Endothelial cell of umbilical vein (primary cell): ENCODE measurements at regions not wholly inside any gene's neighbourhood (a gene's known extent, or its start where the extent isn't known, plus 50 kb on each side); places are given as distances from the start of the nearest gene placed in this dataset.

ENCODE experiments used
- BruUV-seq: library from RNA; stranded (reverse); fragments of 400-500 nt; replicated peaks from 2 replicates; lab custom pipeline; 2021; lab: Mats Ljungman, UMichigan
- CTCF ChIA-PET: fragments of 300-600, 350-600 bp; sonication (Branson Sonifier 250); formaldehyde crosslinking; loops from one replicate; lab custom pipeline; 2021; ENCODE audit warnings: antibody characterized with exemption, inconsistent platforms; lab: Charles Lee
- POLR2A ChIA-PET: fragments of 300-600, 350-600 bp; sonication (Branson Sonifier 250); formaldehyde crosslinking; loops from one replicate; lab custom pipeline; 2021; ENCODE audit warnings: antibody characterized with exemption, inconsistent platforms; lab: Charles Lee
- DNase-seq: peaks from one replicate; pipeline ENCODE4 v3.0.0-alpha.2; 2011; ENCODE audit warnings: low read depth, low spot score
- FAIRE-seq: peaks from 2 replicates; lab custom pipeline; 2011; peaks lifted over from hg19 to GRCh38; lab: Jason Lieb, UNC
- H2AFZ ChIP-seq: 2 replicates; pipeline ENCODE4 v1.6.0; 2012; ENCODE audit warnings: low read depth, low read length, control low read depth, inconsistent platforms
- H3K27ac ChIP-seq: 2 replicates; pipeline ENCODE4 v1.5.1; 2011; ENCODE audit warnings: low read depth, mild to moderate bottlenecking, control low read depth, low read length, moderate library complexity; ENCODE audit not compliant: insufficient read depth
- H3K27me3 ChIP-seq, 2 experiments: 2 replicates each; pipeline versions ENCODE4 v1.6.0 to v1.6.1; 2011; ENCODE audit warnings: low read length in 2 of 2, mixed read lengths in 1 of 2; ENCODE audit not compliant: control insufficient read depth in 2 of 2, insufficient read depth in 2 of 2
- H3K36me3 ChIP-seq, 2 experiments: 2 replicates in 1 of 2; 3 replicates in 1 of 2; pipeline ENCODE4 v1.5.1; 2011; ENCODE audit warnings: low read length in 2 of 2, mild to moderate bottlenecking in 1 of 2, moderate library complexity in 1 of 2; ENCODE audit not compliant: control insufficient read depth in 2 of 2, insufficient read depth in 2 of 2; ENCODE audit errors: extremely low read depth in 1 of 2
- H3K4me1 ChIP-seq: 3 replicates; pipeline ENCODE4 v1.5.1; 2011; ENCODE audit warnings: mild to moderate bottlenecking, low read length; ENCODE audit not compliant: control insufficient read depth, insufficient read depth; ENCODE audit errors: extremely low read depth
- H3K4me2 ChIP-seq: 2 replicates; pipeline ENCODE4 v1.6.1; 2011; ENCODE audit warnings: low read length, control low read depth, mixed read lengths; ENCODE audit not compliant: insufficient read depth
- H3K4me3 ChIP-seq, 3 experiments: fragments of 200-600 bp in 1 of 3; sonication (generic), shearing (Covaris generic) in 1 of 3; replicated peaks in 1 of 3; 2 replicates each; pipeline ENCODE4 v1.5.1; 2011 to 2016; ENCODE audit warnings: control low read depth in 3 of 3, low read length in 3 of 3, mild to moderate bottlenecking in 2 of 3, inconsistent platforms in 1 of 3, low read depth in 1 of 3, moderate library complexity in 1 of 3; ENCODE audit not compliant: insufficient read depth in 1 of 3
- H3K79me2 ChIP-seq: 2 replicates; pipeline ENCODE4 v1.6.0; 2012; ENCODE audit warnings: low read length, inconsistent platforms; ENCODE audit not compliant: control insufficient read depth, insufficient read depth
- H3K9ac ChIP-seq: replicated peaks from 2 replicates; pipeline ENCODE3; 2011; ENCODE audit warnings: low read length, control low read depth; ENCODE audit not compliant: insufficient read depth; ENCODE audit errors: extremely low read depth
- H3K9me1 ChIP-seq: replicated peaks from 3 replicates; pipeline ENCODE4 v1.6.0; 2011; ENCODE audit warnings: mild to moderate bottlenecking, low read length; ENCODE audit not compliant: control insufficient read depth, insufficient read depth; ENCODE audit errors: extremely low read depth
- H3K9me3 ChIP-seq: replicated peaks from 2 replicates; pipeline ENCODE4 v1.5.1; 2012; ENCODE audit warnings: low read length, inconsistent platforms; ENCODE audit not compliant: control insufficient read depth, insufficient read depth
- H4K20me1 ChIP-seq: replicated peaks from 2 replicates; pipeline ENCODE3; 2011; ENCODE audit warnings: mild to moderate bottlenecking, low read length; ENCODE audit not compliant: control insufficient read depth, insufficient read depth; ENCODE audit errors: extremely low read depth
- CTCF ChIP-seq, 2 donors: IDR thresholded peaks; 1 replicate in 1 of 2; 2 replicates in 1 of 2; pipeline ENCODE4 v1.5.1; 2011; ENCODE audit warnings: low read length in 2 of 2, mild to moderate bottlenecking in 2 of 2, moderate library complexity in 2 of 2, control low read depth in 1 of 2, inconsistent platforms in 1 of 2, low read depth in 1 of 2; ENCODE audit not compliant: insufficient read depth in 1 of 2; ENCODE audit errors: extremely low read depth in 1 of 2
- GATA2 ChIP-seq: IDR thresholded peaks from 2 replicates; pipeline ENCODE4 v1.7.0; 2011; ENCODE audit warnings: low read depth, mild to moderate bottlenecking, moderate library complexity, mixed read lengths, low read length; ENCODE audit not compliant: insufficient read length, insufficient read depth
- JUN ChIP-seq: IDR thresholded peaks from 2 replicates; pipeline ENCODE4 v1.6.1; 2011; ENCODE audit warnings: borderline replicate concordance, low read depth; ENCODE audit not compliant: insufficient read length, insufficient read depth
- MAX ChIP-seq: IDR thresholded peaks from 2 replicates; pipeline ENCODE4 v1.6.1; 2011; ENCODE audit not compliant: insufficient read depth, insufficient read length
- MYC ChIP-seq: IDR thresholded peaks from one replicate; pipeline ENCODE4 v1.6.1; 2011; ENCODE audit warnings: mild to moderate bottlenecking, low read depth, low read length
- POLR2A ChIP-seq: IDR thresholded peaks from 2 replicates; pipeline ENCODE4 v1.6.1; 2012; ENCODE audit warnings: low read depth, mild to moderate bottlenecking, control low read depth, low read length
- dilution Hi-C: fragments of 300-500 bp; cut with MboI; formaldehyde crosslinking; loops from one replicate; pipeline ENCODE4 v1.15.0; 2019; ENCODE audit warnings: low sequenced_read_pairs; ENCODE audit not compliant: extremely low pct_ligation_motif_present
- intact Hi-C: fragments of 100-400 bp; cut with micrococcal nuclease; formaldehyde crosslinking; loops from one replicate; pipeline ENCODE4 v1.10.0; 2022

DNA sequence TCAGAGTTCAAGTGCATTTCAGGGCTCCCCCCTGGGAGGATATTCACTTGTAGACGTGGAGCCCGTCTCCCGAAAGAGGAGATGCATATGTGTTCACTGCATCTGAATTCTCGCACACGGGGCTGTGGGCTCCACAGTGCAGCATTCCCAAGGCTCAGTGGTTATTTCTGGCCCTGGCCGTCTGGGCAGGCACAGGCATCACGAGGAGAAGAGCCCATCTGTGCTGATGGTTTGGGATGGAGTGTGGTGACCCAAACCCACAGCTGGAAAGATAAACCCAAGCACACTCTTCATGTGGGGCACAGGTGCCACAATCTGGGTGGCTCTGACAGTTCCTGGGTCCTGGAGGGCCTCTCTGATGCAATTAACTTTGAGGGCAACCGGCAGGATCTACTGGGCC lies 242.1 kb downstream of the TSHZ3 start:
- intact Hi-C loops: no loop called here
- dilution Hi-C loops: no loop called here
- Histone ChIP-seq H2AFZ (no peak overlapping the region), H3K79me2 (no peaks in the 10 kb centered on the region), H4K20me1 (no peaks in the 10 kb centered on the region), H3K27me3 (no peaks in the 10 kb centered on the region), H3K9ac (no peak overlapping the region), H3K4me2 (no peak overlapping the region), H3K36me3 (no peaks in the 10 kb centered on the region), H3K27ac (no peak overlapping the region), H3K9me3 (peaks cover 2% of the 10 kb centered on the region), H3K4me3 (no peak overlapping the region), H3K4me1 (no peaks in the 10 kb centered on the region), H3K9me1 (no peaks in the 10 kb centered on the region)
- FAIRE-seq (no peak), DNase-seq (no peak)
- ChIA-PET POLR2A (no interaction called here), CTCF (no interaction called here)
- TF ChIP-seq JUN (no peak), POLR2A (no peak), CTCF (IDR thresholded peaks at IDR 0.05; ENCODE audit: extremely low read depth in 1 of 2, insufficient read depth in 1 of 2, low read depth in 1 of 2, low read length in 2 of 2) (no peak), MYC (no peak), GATA2 (no peak), MAX (no peak)
- BruUV-seq: no TSS peak

- no peak for FAIRE-seq
- no peak for DNase-seq
- Histone ChIP-seq H3K79me2 (no peaks in the 10 kb centered on the region), H3K9me3 (peaks cover 2% of the 10 kb centered on the region), H3K9me1 (no peaks in the 10 kb centered on the region), H3K9ac (no peak overlapping the region), H3K4me1 (no peaks in the 10 kb centered on the region), H2AFZ (no peak overlapping the region), H3K36me3 (no peaks in the 10 kb centered on the region), H3K4me3 (no peak overlapping the region), H3K4me2 (no peak overlapping the region), H3K27ac (no peak overlapping the region), H4K20me1 (no peaks in the 10 kb centered on the region), H3K27me3 (no peaks in the 10 kb centered on the region)
- intact Hi-C loops (no loop called here), dilution Hi-C loops (no loop called here)
- no TSS peak for BruUV-seq
- ChIA-PET CTCF (no interaction called here), POLR2A (no interaction called here)
- TF ChIP-seq GATA2: no peak
Measured at GRCh38 chr19:31105761-31106160, 243.5 kb downstream of the TSHZ3 start.
